Vagina (tissue), 2 donors: ENCODE measurements at regions not wholly inside any gene's neighbourhood (a gene's known extent, or its start where the extent isn't known, plus 50 kb on each side); places are given as distances from the start of the nearest gene placed in this dataset. TPM values are rescaled to one million over a fixed set of nuclear protein-coding genes. Genes with fewer than 3 reads are reported as not detected.

Source experiments
- DNase-seq, 2 donors: peaks; one replicate each; pipeline ENCODE4 v3.0.0-alpha.2; 2017; ENCODE audit errors: extremely low spot score in 2 of 2
- H3K27ac ChIP-seq: fragments of 200-600 bp; sonication (generic); one replicate; pipeline ENCODE4 v1.5.1; 2019
- H3K27me3 ChIP-seq: fragments of 200-600 bp; sonication (generic); one replicate; pipeline ENCODE4 v1.5.1; 2019
- H3K36me3 ChIP-seq, 2 donors: fragments of 200-600 bp; sonication (generic); one replicate each; pipeline ENCODE4 v1.5.1; 2017 to 2019
- H3K4me1 ChIP-seq: fragments of 200-600 bp; sonication (generic); one replicate; pipeline ENCODE4 v1.5.1; 2019
- H3K4me3 ChIP-seq, 2 donors: fragments of 200-600 bp; sonication (generic); 1 replicate in 1 of 2; 2 replicates in 1 of 2; pipeline ENCODE4 v1.5.1; 2016 to 2019
- H3K9me3 ChIP-seq: fragments of 200-600 bp; sonication (generic); one replicate; pipeline ENCODE4 v1.5.1; 2019
- CTCF ChIP-seq, 3 experiments: fragments of 450-650 bp in 2 of 3; fragments of 200-600 bp in 1 of 3; sonication (generic) in 1 of 3; IDR thresholded peaks; one replicate each; pipeline ENCODE4 v1.5.1; 2017 to 2019; ENCODE audit warnings: antibody characterized with exemption in 3 of 3, mild to moderate bottlenecking in 2 of 3, moderate library complexity in 2 of 3
- POLR2A ChIP-seq, 2 donors: fragments of 450-650 bp; IDR thresholded peaks; one replicate each; pipeline ENCODE4 v1.6.1; 2017; ENCODE audit warnings: antibody characterized with exemption in 2 of 2, mild to moderate bottlenecking in 2 of 2, moderate library complexity in 2 of 2
- POLR2AphosphoS5 ChIP-seq, 2 donors: sonication (generic); formaldehyde crosslinking; IDR thresholded peaks; one replicate each; pipeline ENCODE4 v1.9.0; 2017; ENCODE audit warnings: antibody characterized with exemption in 2 of 2, mild to moderate bottlenecking in 2 of 2, low read depth in 1 of 2; ENCODE audit not compliant: insufficient read depth in 1 of 2
- intact Hi-C: fragments of 100-400 bp; cut with DNase I; formaldehyde crosslinking; loops from one replicate; pipeline ENCODE4 v1.15.1; 2023
- small RNA-seq: library from RNA; depleted of rRNA; stranded (forward); fragments of <200 nt; gene quantifications from one replicate; pipeline ENCODE3, GENCODE V24; 2016

GRCh38 chrX:147848543-147849443 is 62.9 kb upstream of the FMR1 start:
- Histone ChIP-seq H3K27me3 (no peaks in the 10 kb centered on the region), H3K9me3 (no peaks in the 10 kb centered on the region), H3K27ac (no peak overlapping the region), H3K4me3 (no peak overlapping the region), H3K36me3 (no peaks in the 10 kb centered on the region), H3K4me1 (no peaks in the 10 kb centered on the region)
- no peak for DNase-seq
- TF ChIP-seq CTCF (IDR thresholded peaks at IDR 0.05) (no peak), POLR2AphosphoS5 (IDR thresholded peaks at IDR 0.05; ENCODE audit: insufficient read depth in 1 of 2, low read depth in 1 of 2) (no peak), POLR2A (IDR thresholded peaks at IDR 0.05) (no peak)
- intact Hi-C loops = no loop called here

DNA sequence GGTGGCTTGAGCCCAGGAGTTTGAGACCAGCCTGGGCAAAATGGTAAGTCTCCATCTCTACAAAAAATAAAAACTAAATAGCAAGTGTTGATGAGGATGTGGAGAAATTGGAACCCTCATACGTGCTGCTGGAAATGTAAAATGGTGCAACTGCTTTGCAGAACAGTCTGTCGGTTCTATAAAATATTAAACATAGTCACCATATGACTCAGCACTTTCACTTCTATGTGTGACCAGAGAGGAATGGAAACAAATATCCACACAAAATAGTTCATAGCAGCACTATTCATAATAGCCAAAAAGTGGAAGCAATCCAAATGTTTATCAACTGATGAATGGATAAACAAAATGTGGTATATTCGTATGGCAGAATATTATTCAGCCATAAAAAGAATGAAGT is 60.8 kb upstream of the FMR1 start:
- no peak for TF ChIP-seq POLR2AphosphoS5 (IDR thresholded peaks at IDR 0.05; ENCODE audit: insufficient read depth in 1 of 2, low read depth in 1 of 2)
- no peak for TF ChIP-seq CTCF (IDR thresholded peaks at IDR 0.05)
- no peak for TF ChIP-seq POLR2A (IDR thresholded peaks at IDR 0.05)
- Histone ChIP-seq H3K36me3 (no peaks in the 10 kb centered on the region), H3K4me1 (no peaks in the 10 kb centered on the region), H3K9me3 (no peaks in the 10 kb centered on the region), H3K27me3 (no peaks in the 10 kb centered on the region), H3K4me3 (no peak overlapping the region), H3K27ac (no peak overlapping the region)
- intact Hi-C loops = no loop called here
- DNase-seq = no peak

GRCh38 chrX:147853701-147854100 is 58.0 kb upstream of the FMR1 start:
- Histone ChIP-seq H3K27me3 (no peaks in the 10 kb centered on the region), H3K36me3 (no peaks in the 10 kb centered on the region), H3K9me3 (no peaks in the 10 kb centered on the region), H3K4me1 (no peaks in the 10 kb centered on the region), H3K4me3 (no peak overlapping the region), H3K27ac (no peak overlapping the region)
- no peak for DNase-seq
- no peak for TF ChIP-seq POLR2A (IDR thresholded peaks at IDR 0.05)
- no peak for TF ChIP-seq CTCF (IDR thresholded peaks at IDR 0.05)
- TF ChIP-seq POLR2AphosphoS5 (IDR thresholded peaks at IDR 0.05; ENCODE audit: insufficient read depth in 1 of 2, low read depth in 1 of 2) = no peak
- intact Hi-C loops = no loop called here

- Histone ChIP-seq H3K36me3 (no peaks in the 10 kb centered on the region), H3K4me1 (no peaks in the 10 kb centered on the region), H3K27me3 (no peaks in the 10 kb centered on the region), H3K4me3 (no peak overlapping the region), H3K27ac (no peak overlapping the region), H3K9me3 (no peaks in the 10 kb centered on the region)
- intact Hi-C loops = loop anchor here (5.0 kb wide), 1 partner anchor 1973 kb away; no protein-coding TSS in a partner anchor
- TF ChIP-seq POLR2A (IDR thresholded peaks at IDR 0.05) = no peak
- no peak for TF ChIP-seq CTCF (IDR thresholded peaks at IDR 0.05)
- no peak for TF ChIP-seq POLR2AphosphoS5 (IDR thresholded peaks at IDR 0.05; ENCODE audit: insufficient read depth in 1 of 2, low read depth in 1 of 2)
- no peak for DNase-seq
Measured at GRCh38 chrX:147859666-147860065, 52.1 kb upstream of the FMR1 start.

Small RNA genes in the stretch of these regions (small RNA-seq; reads per million reads assigned to genes)
- gene AC016925.1 (not detected), gene AC016925.2 (not detected), gene AL009048.1 (not detected), gene AL096861.1 (not detected), gene RNU6-382P (not detected)
